Activated naive CD4-positive, alpha-beta T cell treated with anti-CD3 and anti-CD28 coated beads for 36 hours (primary cell): ENCODE measurements at regions not wholly inside any gene's neighbourhood (a gene's known extent, or its start where the extent isn't known, plus 50 kb on each side); places are given as distances from the start of the nearest gene placed in this dataset.

Experiments used
- CTCF ChIA-PET: fragments of 350-600 bp; sonication (Branson Sonifier 250); formaldehyde crosslinking; loops from one replicate; lab custom pipeline; 2021; ENCODE audit warnings: antibody characterized with exemption; lab: Charles Lee
- DNase-seq: peaks from one replicate; pipeline ENCODE4 v3.0.0-alpha.2; 2020
- H3K27ac Mint-ChIP-seq: one replicate; pipeline ENCODE4 v1.8.0; 2021; ENCODE audit warnings: mild to moderate bottlenecking, mixed read lengths
- H3K27me3 Mint-ChIP-seq: one replicate; pipeline ENCODE4 v1.8.0; 2021; ENCODE audit warnings: low read depth, mixed read lengths
- H3K36me3 Mint-ChIP-seq: one replicate; pipeline ENCODE4 v1.8.0; 2021; ENCODE audit warnings: low read depth, mixed read lengths
- H3K4me1 Mint-ChIP-seq: one replicate; pipeline ENCODE4 v1.8.0; 2021; ENCODE audit warnings: low read depth, mixed read lengths
- H3K4me3 Mint-ChIP-seq: one replicate; pipeline ENCODE4 v1.8.0; 2021; ENCODE audit warnings: mild to moderate bottlenecking, moderate library complexity, mixed read lengths
- H3K9me3 Mint-ChIP-seq: one replicate; pipeline ENCODE4 v1.8.0; 2021; ENCODE audit warnings: mixed read lengths
- intact Hi-C: fragments of 100-400 bp; cut with micrococcal nuclease; formaldehyde crosslinking; loops from one replicate; pipeline ENCODE4 v1.15.1; 2023

DNA sequence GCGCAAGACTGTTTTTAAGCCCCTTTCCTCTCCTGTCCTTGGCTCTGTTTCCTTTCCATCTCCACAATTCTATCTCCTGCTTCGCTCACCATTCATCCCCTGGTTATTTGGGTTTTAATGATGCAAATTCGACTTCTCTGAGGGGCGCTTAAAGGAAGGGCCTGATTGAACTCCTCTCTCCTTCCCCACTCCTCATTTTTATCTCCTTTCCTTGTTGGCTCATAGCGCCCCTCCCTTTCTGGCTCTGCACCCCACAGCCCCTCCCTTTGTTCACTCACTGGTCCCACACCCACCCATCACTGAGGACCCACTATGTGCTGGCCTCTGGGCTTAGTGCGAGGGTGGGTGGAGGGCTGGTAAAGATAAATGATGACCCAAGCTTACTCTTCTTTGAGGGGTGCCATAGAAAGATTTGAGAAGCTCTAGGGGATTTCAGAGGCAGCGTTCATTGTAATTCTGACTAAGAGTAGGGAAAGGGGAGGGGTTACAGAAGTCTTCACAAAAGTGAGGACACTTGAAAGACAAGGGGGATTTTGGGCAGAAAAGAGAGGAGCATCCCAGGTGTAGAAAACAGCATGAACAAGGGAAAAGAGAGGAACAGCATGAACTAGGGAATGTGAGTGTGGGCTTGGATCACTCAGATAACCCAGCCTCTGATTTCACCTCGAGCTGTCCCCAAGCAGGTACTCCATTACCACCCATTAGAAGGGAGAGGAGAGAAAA lies 507.8 kb downstream of the CD83 start:
- peaks cover 18% of the 10 kb centered on the region for H3K4me1 Mint-ChIP-seq
- no peak overlapping the region for H3K4me3 Mint-ChIP-seq
- H3K27ac Mint-ChIP-seq, result no peak overlapping the region
- peaks cover 1% of the 10 kb centered on the region for H3K9me3 Mint-ChIP-seq
- H3K36me3 Mint-ChIP-seq, result no peaks in the 10 kb centered on the region
- intact Hi-C loops, result no loop called here
- CTCF ChIA-PET, result no interaction called here
- no peak for DNase-seq
- H3K27me3 Mint-ChIP-seq, result no peaks in the 10 kb centered on the region

GRCh38 chr6:14626556-14626955 lies 509.0 kb downstream of the CD83 start:
- intact Hi-C loops, result no loop called here
- Mint-ChIP-seq H3K4me3 (no peak overlapping the region), H3K36me3 (no peaks in the 10 kb centered on the region), H3K9me3 (peaks cover 1% of the 10 kb centered on the region), H3K27me3 (no peaks in the 10 kb centered on the region), H3K4me1 (peaks cover 12% of the 10 kb centered on the region), H3K27ac (no peak overlapping the region)
- no peak for DNase-seq
- CTCF ChIA-PET, result no interaction called here

GRCh38 chr6:14630016-14630415 lies 512.4 kb downstream of the CD83 start:
- intact Hi-C loops, result loop anchor here (10.0 kb wide), 1 partner anchor 855 kb away; no protein-coding TSS in a partner anchor
- Mint-ChIP-seq H3K27me3 (no peaks in the 10 kb centered on the region), H3K4me3 (no peak overlapping the region), H3K9me3 (peaks cover 1% of the 10 kb centered on the region), H3K4me1 (peaks cover 21% of the 10 kb centered on the region), H3K36me3 (no peaks in the 10 kb centered on the region), H3K27ac (no peak overlapping the region)
- DNase-seq, result no peak
- CTCF ChIA-PET, result no interaction called here

DNA sequence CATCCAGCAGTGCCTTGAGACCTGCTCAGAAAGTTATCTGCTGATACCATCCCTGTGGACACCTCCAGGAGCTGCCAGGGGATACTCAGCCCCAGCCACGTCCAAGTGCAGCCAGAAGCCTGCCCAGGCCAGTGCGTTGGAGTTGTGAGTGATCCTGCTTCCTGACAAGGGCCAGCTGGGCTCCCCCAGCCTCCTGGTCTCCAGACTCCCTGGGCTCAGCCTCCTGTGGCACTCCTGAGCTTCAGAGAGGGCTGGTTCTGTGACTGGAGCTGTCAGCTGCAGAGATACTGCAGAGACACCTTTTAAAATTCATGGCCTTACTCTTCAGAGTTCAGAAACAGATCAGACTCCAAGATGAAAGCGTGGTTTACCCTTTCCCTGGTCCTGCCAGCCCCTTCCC lies 515.9 kb downstream of the CD83 start:
- intact Hi-C loops, result loop anchor here (10.0 kb wide), 1 partner anchor 851 kb away; no protein-coding TSS in a partner anchor
- H3K4me1 Mint-ChIP-seq, result peaks cover 38% of the 10 kb centered on the region
- CTCF ChIA-PET, result no interaction called here
- no peak overlapping the region for H3K4me3 Mint-ChIP-seq
- H3K27me3 Mint-ChIP-seq, result no peaks in the 10 kb centered on the region
- no peaks in the 10 kb centered on the region for H3K9me3 Mint-ChIP-seq
- no peak overlapping the region for H3K27ac Mint-ChIP-seq
- no peak for DNase-seq
- H3K36me3 Mint-ChIP-seq, result no peaks in the 10 kb centered on the region

DNA sequence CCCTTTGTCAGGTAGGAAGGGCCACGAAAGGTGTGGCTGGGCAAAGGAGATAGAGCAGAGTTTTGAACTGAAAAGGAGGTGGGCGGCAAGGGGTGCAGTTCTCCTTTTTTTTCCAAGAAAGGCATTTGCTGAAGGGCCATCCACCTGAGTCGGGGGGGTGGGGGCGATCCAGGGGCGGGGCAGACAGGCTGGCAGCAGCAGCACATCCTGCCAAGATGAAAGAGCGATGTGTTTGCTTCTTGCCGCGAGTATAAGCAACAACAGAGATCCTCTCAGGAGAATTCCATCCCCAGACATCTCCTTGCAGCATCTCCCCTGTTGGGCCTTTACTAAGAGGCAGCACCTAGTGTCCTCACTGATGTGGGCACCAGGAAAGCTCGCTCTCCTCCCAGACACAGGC lies 516.5 kb downstream of the CD83 start:
- no peaks in the 10 kb centered on the region for H3K36me3 Mint-ChIP-seq
- H3K4me1 Mint-ChIP-seq, result peaks cover 44% of the 10 kb centered on the region
- CTCF ChIA-PET, result no interaction called here
- no peaks in the 10 kb centered on the region for H3K9me3 Mint-ChIP-seq
- intact Hi-C loops, result loop anchor here (2.0 to 10.0 kb wide), 2 partner anchors 29 to 851 kb away; no protein-coding TSS in a partner anchor
- no peak overlapping the region for H3K27ac Mint-ChIP-seq
- DNase-seq, result peak; percentile 41
- H3K27me3 Mint-ChIP-seq, result no peaks in the 10 kb centered on the region
- H3K4me3 Mint-ChIP-seq, result peak overlapping the region; percentile 65

DNA sequence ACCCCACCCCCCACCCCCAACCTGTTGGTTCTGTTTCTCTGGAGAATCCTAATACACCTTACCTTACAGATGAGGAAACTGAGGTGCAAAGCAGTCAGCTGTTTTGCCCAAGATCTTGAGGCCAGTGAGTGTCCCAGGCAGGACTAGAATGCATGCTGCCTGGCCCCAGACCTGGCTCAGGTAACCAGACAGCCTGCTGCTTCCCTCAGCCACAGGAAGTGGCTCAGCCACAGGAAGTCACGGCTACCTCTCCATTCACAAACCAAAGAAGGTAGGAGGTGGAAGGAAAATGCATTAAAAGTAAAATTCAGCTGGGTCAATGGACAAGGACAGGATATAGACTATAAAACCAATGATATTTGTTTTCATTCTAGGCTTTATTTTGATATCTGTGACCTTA lies 517.6 kb downstream of the CD83 start:
- Mint-ChIP-seq H3K9me3 (no peaks in the 10 kb centered on the region), H3K36me3 (no peaks in the 10 kb centered on the region), H3K4me1 (peaks cover 51% of the 10 kb centered on the region), H3K4me3 (peak overlapping the region; percentile 26), H3K27ac (peak overlapping the region; percentile 54), H3K27me3 (no peaks in the 10 kb centered on the region)
- peak; percentile 68 for DNase-seq
- CTCF ChIA-PET, result no interaction called here
- intact Hi-C loops, result loop anchor here (2.0 to 10.0 kb wide), 3 partner anchors 28 to 850 kb away; no protein-coding TSS in a partner anchor

GRCh38 chr6:14635934-14636591 lies 518.5 kb downstream of the CD83 start:
- CTCF ChIA-PET, result interaction anchor here (1.1 kb wide), 1 partner anchor 25 kb away, joined by 3 read pairs; no protein-coding TSS in a partner anchor
- Mint-ChIP-seq H3K9me3 (no peaks in the 10 kb centered on the region), H3K27me3 (no peaks in the 10 kb centered on the region), H3K36me3 (no peaks in the 10 kb centered on the region), H3K27ac (peak overlapping the region; percentile 61), H3K4me3 (peak overlapping the region; percentile 34), H3K4me1 (peaks cover 54% of the 10 kb centered on the region)
- intact Hi-C loops, result loop anchor here (1.0 to 10.0 kb wide), 5 partner anchors 19 to 849 kb away; no protein-coding TSS in a partner anchor
- no peak for DNase-seq

- CTCF ChIA-PET, result interaction anchor here (0.7 kb wide), 1 partner anchor 18 kb away, joined by 3 read pairs; no protein-coding TSS in a partner anchor
- intact Hi-C loops, result loop anchor here (5.0 to 10.0 kb wide), 2 partner anchors 366 to 846 kb away; no protein-coding TSS in a partner anchor
- no peaks in the 10 kb centered on the region for H3K27me3 Mint-ChIP-seq
These were observed 520.9 kb downstream of the CD83 start for GRCh38 chr6:14638435-14638905.

GRCh38 chr6:14638906-14639761 lies 521.6 kb downstream of the CD83 start:
- no peaks in the 10 kb centered on the region for H3K36me3 Mint-ChIP-seq
- peaks cover 48% of the 10 kb centered on the region for H3K4me1 Mint-ChIP-seq
- no peak for DNase-seq
- CTCF ChIA-PET, result interaction anchor here (0.7 to 1.0 kb wide), 2 partner anchors 17 to 18 kb away, joined by 3 to 4 read pairs; no protein-coding TSS in a partner anchor
- intact Hi-C loops, result loop anchor here (5.0 to 10.0 kb wide), 2 partner anchors 367 to 846 kb away; no protein-coding TSS in a partner anchor
- no peaks in the 10 kb centered on the region for H3K27me3 Mint-ChIP-seq
- H3K9me3 Mint-ChIP-seq, result no peaks in the 10 kb centered on the region
- no peak overlapping the region for H3K27ac Mint-ChIP-seq
- H3K4me3 Mint-ChIP-seq, result no peak overlapping the region

More at GRCh38 chr6:14638435-14638905, 520.9 kb downstream of the CD83 start:
- H3K9me3 Mint-ChIP-seq, result no peaks in the 10 kb centered on the region
- no peak for DNase-seq
- no peak overlapping the region for H3K27ac Mint-ChIP-seq
- H3K36me3 Mint-ChIP-seq, result no peaks in the 10 kb centered on the region
- H3K4me3 Mint-ChIP-seq, result no peak overlapping the region
- H3K4me1 Mint-ChIP-seq, result peaks cover 54% of the 10 kb centered on the region

DNA sequence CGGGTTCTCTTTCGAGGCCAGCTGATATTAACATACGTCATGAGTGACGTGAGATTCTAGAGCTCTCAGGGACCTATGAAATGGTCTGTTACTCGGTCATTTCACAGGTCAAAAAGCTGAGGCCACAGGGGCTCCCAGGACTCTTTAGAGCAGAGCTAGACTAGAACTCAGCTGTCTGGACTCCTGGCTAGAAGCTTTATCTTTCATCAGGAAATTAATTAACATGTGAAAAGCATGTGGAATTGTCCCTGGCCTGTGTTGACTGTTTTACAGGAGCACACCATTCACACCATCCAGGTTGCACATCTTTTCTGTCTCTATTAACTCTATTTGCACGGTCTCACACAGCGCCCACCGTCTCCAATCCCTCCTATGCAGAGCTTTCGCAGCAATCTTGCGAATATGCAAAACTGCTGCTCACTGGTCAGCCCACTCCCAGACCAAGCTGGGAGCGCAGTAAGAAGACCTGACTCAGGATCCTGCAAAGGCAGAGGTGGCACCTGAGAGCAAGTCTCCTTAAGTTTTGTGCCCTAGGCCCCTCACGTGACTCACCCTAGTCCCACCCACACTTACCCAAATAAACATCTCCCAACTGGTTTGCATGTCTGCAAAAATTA lies 522.5 kb downstream of the CD83 start:
- intact Hi-C loops, result loop anchor here (5.0 to 10.0 kb wide), 2 partner anchors 368 to 845 kb away; no protein-coding TSS in a partner anchor
- H3K4me1 Mint-ChIP-seq, result peaks cover 39% of the 10 kb centered on the region
- no peaks in the 10 kb centered on the region for H3K9me3 Mint-ChIP-seq
- H3K27me3 Mint-ChIP-seq, result no peaks in the 10 kb centered on the region
- CTCF ChIA-PET, result interaction anchor here (1.0 kb wide), 1 partner anchor 16 kb away, joined by 4 read pairs; no protein-coding TSS in a partner anchor
- H3K36me3 Mint-ChIP-seq, result no peaks in the 10 kb centered on the region
- H3K4me3 Mint-ChIP-seq, result no peak overlapping the region
- H3K27ac Mint-ChIP-seq, result no peak overlapping the region
- no peak for DNase-seq

GRCh38 chr6:14640631-14641030 lies 523.1 kb downstream of the CD83 start:
- no peaks in the 10 kb centered on the region for H3K9me3 Mint-ChIP-seq
- DNase-seq, result no peak
- CTCF ChIA-PET, result no interaction called here
- H3K27me3 Mint-ChIP-seq, result no peaks in the 10 kb centered on the region
- no peak overlapping the region for H3K27ac Mint-ChIP-seq
- intact Hi-C loops, result no loop called here
- no peaks in the 10 kb centered on the region for H3K36me3 Mint-ChIP-seq
- no peak overlapping the region for H3K4me3 Mint-ChIP-seq
- H3K4me1 Mint-ChIP-seq, result peaks cover 33% of the 10 kb centered on the region
